K562 (cell line): ENCODE measurements at regions not wholly inside any gene's neighbourhood (a gene's known extent, or its start where the extent isn't known, plus 50 kb on each side); places are given as distances from the start of the nearest gene placed in this dataset.

Source experiments
- ATAC-seq: fragments of 200-7000 bp; cut with Tn5 transposase; 3 replicates; pipeline ENCODE4 v1.9.1; 2020; ENCODE audit warnings: moderate library complexity
- BruUV-seq: library from RNA; stranded (reverse); fragments of 400-500 nt; replicated peaks from 2 replicates; lab custom pipeline; 2021; lab: Mats Ljungman, UMichigan
- CTCF ChIA-PET: fragments of 300-600 bp; formaldehyde crosslinking; extraction: SDS; loops from one replicate; lab custom pipeline; 2021; ENCODE audit warnings: low intra/inter-chr PET ratio; lab: Yijun Ruan, JAX
- POLR2A ChIA-PET: fragments of 300-600, 350-650 bp; sonication (Branson Sonifier 250); formaldehyde crosslinking; extraction: SDS; loops from one replicate; lab custom pipeline; 2021; ENCODE audit warnings: antibody characterized with exemption, inconsistent platforms; lab: Yijun Ruan, JAX
- DNase-seq, 4 experiments: peaks; one replicate each; pipeline versions ENCODE4 v3.0.0 to v3.0.0-alpha.2; 2011 to 2018; ENCODE audit warnings: low spot score in 3 of 4, mixed read lengths in 3 of 4; ENCODE audit errors: extremely low read depth in 1 of 4
- FAIRE-seq: peaks from 2 replicates; lab custom pipeline; 2011; peaks lifted over from hg19 to GRCh38; lab: Jason Lieb, UNC
- H2AFZ ChIP-seq: 2 replicates; pipeline ENCODE4 v1.6.0; 2011; ENCODE audit warnings: low read depth, low read length, control low read depth, inconsistent platforms
- H3K27ac ChIP-seq: fragments of 200-600 bp; 3 replicates; pipeline ENCODE4 v1.8.0; 2011; ENCODE audit warnings: low read depth, mild to moderate bottlenecking, control low read depth, inconsistent platforms, low read length, moderate library complexity, mixed read lengths; ENCODE audit errors: extremely low read depth
- H3K27me3 ChIP-seq, 2 experiments: fragments of 300-600 bp in 1 of 2; 2 replicates in 1 of 2; 3 replicates in 1 of 2; pipeline versions ENCODE4 v1.6.0 to v1.8.0; 2011; ENCODE audit warnings: inconsistent platforms in 2 of 2, low read length in 2 of 2, mild to moderate bottlenecking in 1 of 2, mixed read lengths in 1 of 2, moderate library complexity in 1 of 2; ENCODE audit not compliant: control insufficient read depth in 2 of 2, insufficient read depth in 2 of 2
- H3K36me3 ChIP-seq: fragments of 300-600 bp; 3 replicates; pipeline ENCODE4 v1.8.0; 2011; ENCODE audit warnings: mild to moderate bottlenecking, low read length, inconsistent platforms; ENCODE audit not compliant: control insufficient read depth, insufficient read depth
- H3K4me1 ChIP-seq, 2 experiments: fragments of 200-600 bp in 1 of 2; replicated peaks in 1 of 2; 2 replicates in 1 of 2; 3 replicates in 1 of 2; pipeline versions ENCODE4 v1.5.1 to v1.8.0; 2011; ENCODE audit warnings: inconsistent platforms in 2 of 2, low read length in 2 of 2, mild to moderate bottlenecking in 1 of 2, mixed read lengths in 1 of 2, moderate library complexity in 1 of 2; ENCODE audit not compliant: control insufficient read depth in 2 of 2, insufficient read depth in 2 of 2
- H3K4me2 ChIP-seq: 2 replicates; pipeline ENCODE4 v1.6.1; 2011; ENCODE audit warnings: low read length, control low read depth, inconsistent platforms, mixed read lengths; ENCODE audit not compliant: insufficient read depth
- H3K4me3 ChIP-seq: fragments of 200-600 bp; sonication (generic), shearing (Covaris generic); 2 replicates; pipeline ENCODE4 v1.5.1; 2016; ENCODE audit warnings: control low read depth, inconsistent platforms
- H3K79me2 ChIP-seq: fragments of 200-600 bp; 3 replicates; pipeline ENCODE4 v1.8.0; 2011; ENCODE audit warnings: low read length, inconsistent platforms; ENCODE audit not compliant: control insufficient read depth, insufficient read depth
- H3K9ac ChIP-seq, 2 experiments: 2 replicates each; pipeline versions ENCODE4 v1.6.0 to v1.6.1; 2011; ENCODE audit warnings: low read depth in 2 of 2, low read length in 2 of 2, control low read depth in 1 of 2, inconsistent platforms in 1 of 2, mild to moderate bottlenecking in 1 of 2, mixed read lengths in 1 of 2; ENCODE audit not compliant: insufficient read depth in 1 of 2
- H3K9me1 ChIP-seq: one replicate; pipeline ENCODE4 v1.6.0; 2011; ENCODE audit warnings: inconsistent platforms, mild to moderate bottlenecking, low read length, moderate library complexity; ENCODE audit not compliant: control insufficient read depth, insufficient read depth
- H3K9me3 ChIP-seq: replicated peaks from 2 replicates; pipeline ENCODE4 v1.5.1; 2011; ENCODE audit warnings: low read depth, low read length, inconsistent platforms; ENCODE audit not compliant: control insufficient read depth, insufficient read depth
- H4K20me1 ChIP-seq: replicated peaks from 2 replicates; pipeline ENCODE4 v1.6.1; 2011; ENCODE audit warnings: low read length, inconsistent platforms, mixed read lengths; ENCODE audit not compliant: control insufficient read depth, insufficient read depth
- ARID3A ChIP-seq: IDR thresholded peaks from 2 replicates; pipeline ENCODE4 v1.6.1; 2012; ENCODE audit warnings: low read depth, low read length, improper control_type of control experiment, borderline replicate concordance
- CBX5 ChIP-seq: IDR thresholded peaks from 2 replicates; pipeline ENCODE4 v1.6.1; 2014; ENCODE audit warnings: low read depth, borderline replicate concordance
- E2F6 ChIP-seq, 2 experiments: IDR thresholded peaks; 2 replicates each; pipeline ENCODE4 v1.6.1; 2011; ENCODE audit warnings: borderline replicate concordance in 1 of 2, control low read depth in 1 of 2, low read depth in 1 of 2, low read length in 1 of 2, mild to moderate bottlenecking in 1 of 2, mixed read lengths in 1 of 2, moderate library complexity in 1 of 2; ENCODE audit not compliant: insufficient read depth in 1 of 2, insufficient read length in 1 of 2, poor library complexity in 1 of 2, severe bottlenecking in 1 of 2; ENCODE audit errors: extremely low read depth in 1 of 2
- ELF4 ChIP-seq: fragments of 450-650 bp; formaldehyde crosslinking; IDR thresholded peaks from 2 replicates; pipeline ENCODE4 v1.4.0; 2022; ENCODE audit warnings: missing genetic modification characterization
- NBN ChIP-seq: fragments of 450-650 bp; IDR thresholded peaks from 2 replicates; pipeline ENCODE4 v1.6.1; 2016; ENCODE audit warnings: low read depth, mild to moderate bottlenecking
- SNRNP70 ChIP-seq: fragments of 200-400 bp; formaldehyde crosslinking; optimal IDR thresholded peaks from 2 replicates; pipeline ENCODE3; 2017; ENCODE audit warnings: low read depth, low read length
- TARDBP ChIP-seq: fragments of 450-650 bp; IDR thresholded peaks from 2 replicates; pipeline ENCODE4 v1.6.1; 2016
- ZNF407 ChIP-seq: fragments of 450-650 bp; IDR thresholded peaks from 2 replicates; pipeline ENCODE4 v1.6.1; 2016; ENCODE audit warnings: low read depth
- ZNF639 ChIP-seq, 2 experiments: fragments of 200-800 bp in 1 of 2; sonication (Bioruptor generic) in 1 of 2; sonication (generic) in 1 of 2; formaldehyde crosslinking in 1 of 2; IDR thresholded peaks in 1 of 2; conservative IDR thresholded peaks in 1 of 2; 2 replicates each; pipeline versions ENCODE4 v1.5.0 to v1.6.1; 2016 to 2020; ENCODE audit warnings: missing compliant biosample characterization in 1 of 2, missing genetic modification characterization in 1 of 2, missing genetic modification reagents in 1 of 2
- WGBS: fragments of 100-300 bp; shearing (Covaris generic); methylation state at CpG from one replicate; pipeline ENCODE4 v1.1.6; 2016; ENCODE audit warnings: low coverage, mixed read lengths; ENCODE audit not compliant: insufficient coverage; ENCODE audit errors: missing lambda C conversion rate; 5-methylcytosine and 5-hydroxymethylcytosine counted together
- in situ Hi-C: fragments of 300-500 bp; cut with MboI; formaldehyde crosslinking; loops from 4 replicates; pipeline ENCODE4 v1.15.0; 2018; ENCODE audit warnings: inconsistent platforms, mixed read lengths
- intact Hi-C: fragments of 100-400 bp; cut with micrococcal nuclease; formaldehyde crosslinking; loops from 2 replicates; pipeline ENCODE4 v1.14.2; 2022

GRCh38 chr18:43797347-43797746, 520.1 kb upstream of the SYT4 start:
- Histone ChIP-seq H4K20me1 (no peaks in the 10 kb centered on the region), H3K4me3 (no peak overlapping the region), H3K9ac (no peak overlapping the region), H2AFZ (no peak overlapping the region), H3K9me1 (no peaks in the 10 kb centered on the region), H3K27me3 (no peaks in the 10 kb centered on the region), H3K36me3 (no peaks in the 10 kb centered on the region), H3K9me3 (no peaks in the 10 kb centered on the region), H3K4me2 (no peak overlapping the region), H3K79me2 (no peaks in the 10 kb centered on the region), H3K27ac (no peak overlapping the region), H3K4me1 (no peaks in the 10 kb centered on the region)
- intact Hi-C loops (no loop called here), in situ Hi-C loops (no loop called here)
- ATAC-seq (no peak), FAIRE-seq (no peak), DNase-seq (no peak)
- CTCF ChIA-PET: no interaction called here
- POLR2A ChIA-PET: no interaction called here
- 7% methylated on average over 1 of the region's 1 CpG for WGBS
- no TSS peak for BruUV-seq
- TF ChIP-seq CBX5 (no peak), ELF4 (CRISPR knock-in tag) (no peak), ZNF407 (no peak), ZNF639 (CRISPR knock-in tag; conservative IDR thresholded peaks at IDR 0.05 in 1 of 2, IDR thresholded peaks at IDR 0.05 in 1 of 2) (no peak), SNRNP70 (no peak), E2F6 (IDR thresholded peaks at IDR 0.05; ENCODE audit: borderline replicate concordance in 1 of 2, extremely low read depth in 1 of 2, insufficient read depth in 1 of 2, insufficient read length in 1 of 2, low read depth in 1 of 2, low read length in 1 of 2, poor library complexity in 1 of 2, severe bottlenecking in 1 of 2) (no peak), NBN (no peak), TARDBP (no peak), ARID3A (no peak)
